ENCODE measurements at regions not wholly inside any gene's neighbourhood (a gene's known extent, or its start where the extent isn't known, plus 50 kb on each side); places are given as distances from the start of the nearest gene placed in this dataset.
A peak's percentile ranks its signal among the peaks of the same experiment; 100 is the strongest.

- DNase-seq: no peak
Observed at GRCh38 chr2:173419506-173419905, 64.8 kb downstream of the CDCA7 start.

DNA sequence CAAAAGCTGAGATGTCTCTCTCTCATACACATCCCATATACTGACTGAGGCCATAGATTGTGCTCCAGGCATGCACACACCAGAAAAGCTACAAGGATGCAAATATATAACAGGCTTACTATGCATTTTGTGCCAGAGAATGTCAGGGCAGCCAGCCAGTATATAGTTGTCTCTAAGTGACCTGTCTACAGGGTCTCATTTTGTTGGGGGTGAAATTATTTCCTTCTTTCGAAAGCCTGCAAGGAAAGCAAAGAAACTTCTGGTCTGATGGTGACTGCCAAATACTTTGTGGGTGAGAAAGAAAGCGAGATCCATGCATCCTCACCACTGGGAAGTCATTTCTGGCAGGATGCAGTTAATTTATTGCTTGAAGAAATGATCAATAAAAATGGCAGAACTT is 70.2 kb downstream of the CDCA7 start:
- DNase-seq: no peak

- no peak for DNase-seq
Observed at GRCh38 chr2:173427887-173428668, 73.4 kb downstream of the CDCA7 start.

DNA sequence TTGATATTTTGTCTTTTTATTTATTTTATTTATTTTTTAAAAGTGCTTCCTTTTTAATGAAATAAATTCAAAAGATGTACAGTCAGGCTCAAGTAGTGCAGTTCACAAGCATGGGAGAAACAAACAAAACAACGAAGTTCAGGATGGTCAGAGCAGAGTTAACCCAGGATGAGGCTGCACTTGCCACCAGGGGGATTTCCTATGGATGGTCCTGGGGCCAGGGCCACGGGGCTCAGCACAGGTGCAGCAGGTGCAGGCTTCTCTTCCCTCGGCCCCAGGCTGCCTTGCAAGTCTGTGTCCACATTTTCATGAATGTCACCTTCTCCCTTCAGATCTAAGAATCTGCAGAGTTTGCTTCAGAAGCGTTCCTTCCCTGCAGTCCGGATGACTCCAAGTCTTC is 76.5 kb downstream of the CDCA7 start:
- DNase-seq: no peak

GRCh38 chr2:173432049-173432754 is 77.5 kb downstream of the CDCA7 start:
- DNase-seq: no peak

DNA sequence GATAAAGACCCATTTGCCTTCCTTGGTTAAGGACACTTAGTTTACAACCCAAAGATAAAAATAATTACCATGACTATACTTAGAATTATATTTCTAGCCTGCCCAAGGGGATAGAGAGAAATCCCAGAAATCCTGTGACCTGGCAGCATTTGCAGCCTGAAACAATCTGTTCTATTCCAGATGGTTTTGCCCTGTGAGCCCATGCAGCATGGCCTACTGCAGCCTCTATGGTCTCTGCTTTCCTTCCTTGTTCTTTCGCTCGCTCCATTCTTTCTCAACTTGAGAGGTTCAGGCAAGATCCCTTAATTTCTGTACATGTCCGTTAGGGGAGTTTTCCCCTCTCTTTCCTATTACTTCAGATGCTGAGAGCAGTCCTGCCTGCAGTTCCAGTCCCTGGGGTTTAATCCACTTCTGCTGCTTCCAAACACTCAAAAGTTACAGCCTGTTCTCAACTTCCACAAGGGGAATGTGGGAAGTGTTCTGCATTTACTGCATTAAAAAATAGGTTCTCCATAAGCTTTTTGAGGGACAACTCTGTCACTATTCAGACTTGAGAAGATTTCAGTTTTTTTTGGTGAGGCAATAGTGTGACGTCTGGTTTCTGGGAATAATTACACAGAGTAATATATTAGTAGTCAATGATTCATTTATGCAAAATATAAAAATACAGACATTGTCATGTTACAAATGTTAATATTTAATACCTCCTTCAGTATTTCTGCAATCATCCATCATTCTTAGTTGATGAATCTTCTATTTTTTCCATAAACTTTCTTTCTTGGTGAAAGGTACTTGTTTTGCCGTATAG is 80.3 kb downstream of the CDCA7 start:
- DNase-seq: no peak

- DNase-seq: no peak
Observed at GRCh38 chr2:173435574-173435973, 80.9 kb downstream of the CDCA7 start.

DNA sequence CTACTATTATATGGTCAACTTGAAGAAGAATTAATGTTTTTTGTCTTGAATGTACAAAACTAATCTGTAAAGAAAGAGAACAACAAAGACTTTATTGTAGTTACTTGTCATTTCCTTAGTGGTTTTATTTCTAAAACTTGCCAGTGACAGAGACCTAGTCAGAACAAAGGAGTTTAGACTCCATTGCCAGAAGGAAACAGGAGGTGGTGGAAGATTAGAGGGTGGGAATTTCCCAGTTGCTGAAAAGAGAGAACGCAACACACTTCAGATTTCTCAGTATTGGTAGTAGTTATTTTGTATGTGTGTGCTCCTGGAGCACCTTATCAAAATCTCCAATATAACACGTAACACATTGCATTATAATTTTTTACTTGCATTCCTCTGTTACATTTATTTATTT is 81.4 kb downstream of the CDCA7 start:
- no peak for DNase-seq

DNA sequence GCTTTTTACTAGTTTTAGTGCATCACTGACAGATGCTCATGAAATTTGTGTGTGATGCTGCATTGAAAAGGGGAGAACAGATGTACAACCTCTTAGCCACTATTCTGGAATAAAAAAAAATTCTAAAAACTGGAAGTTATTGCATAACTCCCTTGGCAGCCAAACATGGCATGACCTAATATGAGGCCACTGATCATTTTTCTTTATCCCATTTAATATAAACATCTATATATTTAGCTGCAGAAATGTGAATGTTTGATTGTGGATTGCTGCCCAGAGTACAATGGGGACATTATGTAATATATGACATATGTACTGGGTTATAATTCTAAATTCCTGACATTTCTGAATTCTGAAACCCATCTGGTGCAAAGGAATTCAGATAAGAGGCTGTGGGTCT is 86.5 kb downstream of the CDCA7 start:
- no peak for DNase-seq

- no peak for DNase-seq
Observed at GRCh38 chr2:173442542-173442941, 87.9 kb downstream of the CDCA7 start.

- no peak for DNase-seq
Observed at GRCh38 chr2:173446722-173447121, 92.0 kb downstream of the CDCA7 start.

DNA sequence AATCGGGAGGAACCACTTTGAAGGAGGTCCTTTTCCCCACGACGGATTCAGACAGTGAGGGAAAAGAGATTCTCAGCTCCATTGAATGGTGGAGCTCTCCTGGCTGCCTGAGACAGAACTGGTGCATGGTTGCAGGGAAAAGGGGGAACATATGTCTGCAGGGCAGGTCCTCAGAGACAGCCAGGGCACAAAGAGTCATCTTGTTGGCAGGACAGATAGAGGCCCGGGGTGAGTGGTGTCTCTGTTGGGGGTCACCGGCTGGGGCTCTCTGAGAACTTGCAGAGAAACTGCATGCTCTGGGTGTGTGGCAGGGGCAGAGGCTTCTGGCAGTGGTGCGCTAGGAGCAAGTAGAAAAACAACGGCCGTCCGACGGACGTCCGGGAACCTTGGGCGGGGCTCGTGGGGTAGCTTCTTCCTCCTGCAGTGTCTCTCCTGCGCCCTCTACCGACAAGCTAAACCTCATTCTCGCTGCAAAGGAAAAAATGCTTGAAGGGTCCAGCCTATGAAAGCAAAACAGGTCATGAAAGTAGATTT is 94.3 kb downstream of the CDCA7 start:
- DNase-seq: peak; percentile 79

GRCh38 chr2:173451118-173451517 is 96.4 kb downstream of the CDCA7 start:
- peak; percentile 15 for DNase-seq

DNA sequence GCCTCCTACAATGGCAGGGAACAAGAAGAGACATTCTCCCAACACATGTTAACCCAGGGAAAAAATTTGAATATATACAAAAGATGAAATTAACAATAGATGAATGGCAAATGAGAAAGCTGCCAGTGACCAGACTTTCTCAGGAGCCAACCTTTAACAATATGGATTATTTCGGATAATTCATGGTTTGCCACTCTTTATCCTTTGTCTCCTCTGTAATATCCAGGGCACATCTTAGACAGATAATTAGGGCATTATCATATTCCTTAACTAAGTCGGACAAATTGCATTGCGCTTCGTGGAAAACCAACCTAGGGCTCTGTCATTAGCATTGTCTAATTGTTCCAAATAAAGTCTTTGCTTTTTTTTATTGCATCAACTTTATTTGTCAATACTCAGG is 97.3 kb downstream of the CDCA7 start:
- DNase-seq: no peak

GRCh38 chr2:173452416-173452815 is 97.7 kb downstream of the CDCA7 start:
- no peak for DNase-seq

- DNase-seq: no peak
Observed at GRCh38 chr2:173456960-173457359, 102.3 kb downstream of the CDCA7 start.

GRCh38 chr2:173457366-173457765 is 102.7 kb downstream of the CDCA7 start:
- no peak for DNase-seq

- DNase-seq: no peak
Observed at GRCh38 chr2:173458991-173459780, 104.5 kb downstream of the CDCA7 start.

DNA sequence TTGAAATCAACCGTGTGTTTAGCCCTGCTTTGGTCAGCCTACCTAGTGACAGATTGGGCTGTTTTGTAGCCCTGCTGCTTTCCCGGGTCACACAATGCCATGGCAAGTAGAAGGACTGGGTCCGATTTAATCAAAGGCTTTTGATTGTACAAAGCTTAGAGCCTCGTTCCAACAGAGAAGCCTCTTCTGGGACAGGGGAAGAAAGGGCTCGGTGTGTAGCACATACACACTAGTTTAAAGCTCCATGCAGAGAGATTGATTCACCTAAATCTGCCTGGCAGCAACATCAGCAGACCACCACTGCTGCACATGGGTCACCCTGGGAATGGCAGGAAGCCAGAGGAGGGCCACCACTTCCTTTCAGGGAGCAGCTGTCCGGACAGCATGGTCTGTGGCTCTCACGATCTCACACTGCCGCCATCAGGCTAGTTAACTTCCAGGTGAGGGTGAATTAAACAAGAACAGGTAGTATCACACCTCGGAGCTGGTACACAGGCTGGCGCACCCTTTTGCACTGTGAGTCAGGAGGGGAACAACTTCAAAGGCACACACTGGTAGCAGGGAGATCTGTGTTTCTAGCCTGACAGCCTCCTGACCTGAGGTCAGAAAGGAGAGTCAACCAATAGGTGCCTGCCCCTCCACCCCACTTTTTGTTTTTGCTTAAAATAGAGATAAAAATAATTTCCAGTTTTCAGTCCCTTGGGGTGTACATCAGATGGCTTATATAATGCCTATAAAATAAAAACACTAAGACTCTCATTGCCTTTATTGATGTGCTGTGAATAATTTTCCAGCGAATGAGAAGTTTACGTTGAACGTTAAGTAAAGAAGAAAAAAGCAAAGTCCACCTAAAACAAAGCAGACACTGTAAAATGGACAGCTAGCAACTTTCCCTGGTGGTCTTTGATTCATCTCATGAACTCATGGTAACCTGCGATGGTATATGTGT is 108.5 kb downstream of the CDCA7 start:
- no peak for DNase-seq

- no peak for DNase-seq
Observed at GRCh38 chr2:173463846-173464245, 109.2 kb downstream of the CDCA7 start.

DNA sequence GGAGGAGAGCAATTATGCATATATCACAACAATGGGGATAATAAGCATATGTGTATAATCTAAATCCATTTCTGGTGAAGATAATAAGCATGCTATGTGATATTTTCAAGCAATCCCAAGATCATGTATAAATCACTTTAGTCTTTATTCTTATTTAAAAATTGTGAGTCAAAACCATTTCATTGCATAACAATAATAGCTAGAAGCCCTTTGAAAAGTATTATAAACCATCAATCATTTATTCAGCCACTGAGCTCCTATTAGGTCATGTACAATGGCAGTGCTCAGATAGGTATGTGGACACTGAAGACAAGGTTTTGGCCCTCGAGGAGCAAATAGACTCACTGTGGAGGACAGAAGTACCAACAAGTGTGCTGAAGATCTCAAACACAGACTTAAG is 113.1 kb downstream of the CDCA7 start:
- no peak for DNase-seq

Data from activated CD4-positive, alpha-beta T cell treated with anti-CD3 and anti-CD28 coated beads for 48 hours (primary cell).